ENCODE measurements at regions not wholly inside any gene's neighbourhood (a gene's known extent, or its start where the extent isn't known, plus 50 kb on each side); places are given as distances from the start of the nearest gene placed in this dataset.

DNA sequence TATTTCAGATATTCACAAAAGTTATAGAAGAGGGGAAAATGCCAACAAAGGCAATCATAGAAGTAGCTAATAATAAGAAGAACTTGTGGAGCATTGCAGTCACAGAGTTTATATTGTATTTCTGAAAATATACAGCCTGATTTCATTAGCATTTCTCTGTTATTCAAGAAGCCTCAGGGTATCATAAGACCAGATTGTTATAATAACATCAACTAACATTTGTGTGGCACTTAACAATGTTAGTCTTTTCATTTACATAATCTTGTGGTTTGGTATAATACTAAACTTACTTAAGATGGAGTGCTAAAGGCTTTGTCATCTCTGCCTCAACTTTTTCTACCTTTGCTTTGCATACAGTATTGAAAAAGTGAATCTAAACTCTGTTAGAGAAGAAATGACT is 61.6 kb upstream of the TACR1 start:
- TF ChIP-seq, protein P1, sequence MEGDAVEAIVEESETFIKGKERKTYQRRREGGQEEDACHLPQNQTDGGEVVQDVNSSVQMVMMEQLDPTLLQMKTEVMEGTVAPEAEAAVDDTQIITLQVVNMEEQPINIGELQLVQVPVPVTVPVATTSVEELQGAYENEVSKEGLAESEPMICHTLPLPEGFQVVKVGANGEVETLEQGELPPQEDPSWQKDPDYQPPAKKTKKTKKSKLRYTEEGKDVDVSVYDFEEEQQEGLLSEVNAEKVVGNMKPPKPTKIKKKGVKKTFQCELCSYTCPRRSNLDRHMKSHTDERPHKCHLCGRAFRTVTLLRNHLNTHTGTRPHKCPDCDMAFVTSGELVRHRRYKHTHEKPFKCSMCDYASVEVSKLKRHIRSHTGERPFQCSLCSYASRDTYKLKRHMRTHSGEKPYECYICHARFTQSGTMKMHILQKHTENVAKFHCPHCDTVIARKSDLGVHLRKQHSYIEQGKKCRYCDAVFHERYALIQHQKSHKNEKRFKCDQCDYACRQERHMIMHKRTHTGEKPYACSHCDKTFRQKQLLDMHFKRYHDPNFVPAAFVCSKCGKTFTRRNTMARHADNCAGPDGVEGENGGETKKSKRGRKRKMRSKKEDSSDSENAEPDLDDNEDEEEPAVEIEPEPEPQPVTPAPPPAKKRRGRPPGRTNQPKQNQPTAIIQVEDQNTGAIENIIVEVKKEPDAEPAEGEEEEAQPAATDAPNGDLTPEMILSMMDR (conservative IDR thresholded peaks at IDR 0.05 in 1 of 2, IDR thresholded peaks at IDR 0.05 in 1 of 2; ENCODE audit: low read depth in 1 of 2, low read length in 2 of 2) = no peak
- TF ChIP-seq EZH2 (IDR thresholded peaks at IDR 0.05; ENCODE audit: low read length, missing control alignments) = no peak

Data from fibroblast of lung (primary cell).